K562 (cell line): ENCODE measurements at regions not wholly inside any gene's neighbourhood (a gene's known extent, or its start where the extent isn't known, plus 50 kb on each side); places are given as distances from the start of the nearest gene placed in this dataset.

Experiments
- ATAC-seq: fragments of 200-7000 bp; cut with Tn5 transposase; 3 replicates; pipeline ENCODE4 v1.9.1; 2020; ENCODE audit warnings: moderate library complexity
- BruUV-seq: library from RNA; stranded (reverse); fragments of 400-500 nt; replicated peaks from 2 replicates; lab custom pipeline; 2021; lab: Mats Ljungman, UMichigan
- CTCF ChIA-PET: fragments of 300-600 bp; formaldehyde crosslinking; extraction: SDS; loops from one replicate; lab custom pipeline; 2021; ENCODE audit warnings: low intra/inter-chr PET ratio; lab: Yijun Ruan, JAX
- POLR2A ChIA-PET: fragments of 300-600, 350-650 bp; sonication (Branson Sonifier 250); formaldehyde crosslinking; extraction: SDS; loops from one replicate; lab custom pipeline; 2021; ENCODE audit warnings: antibody characterized with exemption, inconsistent platforms; lab: Yijun Ruan, JAX
- DNase-seq, 4 experiments: peaks; one replicate each; pipeline versions ENCODE4 v3.0.0 to v3.0.0-alpha.2; 2011 to 2018; ENCODE audit warnings: low spot score in 3 of 4, mixed read lengths in 3 of 4; ENCODE audit errors: extremely low read depth in 1 of 4
- FAIRE-seq: peaks from 2 replicates; lab custom pipeline; 2011; peaks lifted over from hg19 to GRCh38; lab: Jason Lieb, UNC
- H2AFZ ChIP-seq: 2 replicates; pipeline ENCODE4 v1.6.0; 2011; ENCODE audit warnings: low read depth, low read length, control low read depth, inconsistent platforms
- H3K27ac ChIP-seq: fragments of 200-600 bp; 3 replicates; pipeline ENCODE4 v1.8.0; 2011; ENCODE audit warnings: low read depth, mild to moderate bottlenecking, control low read depth, inconsistent platforms, low read length, moderate library complexity, mixed read lengths; ENCODE audit errors: extremely low read depth
- H3K27me3 ChIP-seq, 2 experiments: fragments of 300-600 bp in 1 of 2; 2 replicates in 1 of 2; 3 replicates in 1 of 2; pipeline versions ENCODE4 v1.6.0 to v1.8.0; 2011; ENCODE audit warnings: inconsistent platforms in 2 of 2, low read length in 2 of 2, mild to moderate bottlenecking in 1 of 2, mixed read lengths in 1 of 2, moderate library complexity in 1 of 2; ENCODE audit not compliant: control insufficient read depth in 2 of 2, insufficient read depth in 2 of 2
- H3K36me3 ChIP-seq: fragments of 300-600 bp; 3 replicates; pipeline ENCODE4 v1.8.0; 2011; ENCODE audit warnings: mild to moderate bottlenecking, low read length, inconsistent platforms; ENCODE audit not compliant: control insufficient read depth, insufficient read depth
- H3K4me1 ChIP-seq, 2 experiments: fragments of 200-600 bp in 1 of 2; replicated peaks in 1 of 2; 2 replicates in 1 of 2; 3 replicates in 1 of 2; pipeline versions ENCODE4 v1.5.1 to v1.8.0; 2011; ENCODE audit warnings: inconsistent platforms in 2 of 2, low read length in 2 of 2, mild to moderate bottlenecking in 1 of 2, mixed read lengths in 1 of 2, moderate library complexity in 1 of 2; ENCODE audit not compliant: control insufficient read depth in 2 of 2, insufficient read depth in 2 of 2
- H3K4me2 ChIP-seq: 2 replicates; pipeline ENCODE4 v1.6.1; 2011; ENCODE audit warnings: low read length, control low read depth, inconsistent platforms, mixed read lengths; ENCODE audit not compliant: insufficient read depth
- H3K4me3 ChIP-seq: fragments of 200-600 bp; sonication (generic), shearing (Covaris generic); 2 replicates; pipeline ENCODE4 v1.5.1; 2016; ENCODE audit warnings: control low read depth, inconsistent platforms
- H3K79me2 ChIP-seq: fragments of 200-600 bp; 3 replicates; pipeline ENCODE4 v1.8.0; 2011; ENCODE audit warnings: low read length, inconsistent platforms; ENCODE audit not compliant: control insufficient read depth, insufficient read depth
- H3K9ac ChIP-seq, 2 experiments: 2 replicates each; pipeline versions ENCODE4 v1.6.0 to v1.6.1; 2011; ENCODE audit warnings: low read depth in 2 of 2, low read length in 2 of 2, control low read depth in 1 of 2, inconsistent platforms in 1 of 2, mild to moderate bottlenecking in 1 of 2, mixed read lengths in 1 of 2; ENCODE audit not compliant: insufficient read depth in 1 of 2
- H3K9me1 ChIP-seq: one replicate; pipeline ENCODE4 v1.6.0; 2011; ENCODE audit warnings: inconsistent platforms, mild to moderate bottlenecking, low read length, moderate library complexity; ENCODE audit not compliant: control insufficient read depth, insufficient read depth
- H3K9me3 ChIP-seq: replicated peaks from 2 replicates; pipeline ENCODE4 v1.5.1; 2011; ENCODE audit warnings: low read depth, low read length, inconsistent platforms; ENCODE audit not compliant: control insufficient read depth, insufficient read depth
- H4K20me1 ChIP-seq: replicated peaks from 2 replicates; pipeline ENCODE4 v1.6.1; 2011; ENCODE audit warnings: low read length, inconsistent platforms, mixed read lengths; ENCODE audit not compliant: control insufficient read depth, insufficient read depth
- CBFB ChIP-seq: sonication (generic); formaldehyde crosslinking; IDR thresholded peaks from 2 replicates; pipeline ENCODE4 v1.4.0; 2020; ENCODE audit warnings: mild to moderate bottlenecking, missing genetic modification reagents
- CHAMP1 ChIP-seq: fragments of 450-650 bp; IDR thresholded peaks from 2 replicates; pipeline ENCODE4 v1.6.1; 2016; ENCODE audit warnings: mild to moderate bottlenecking
- FOXM1 ChIP-seq, 2 experiments: fragments of 450-650 bp in 1 of 2; sonication (generic) in 1 of 2; formaldehyde crosslinking in 1 of 2; IDR thresholded peaks; 2 replicates each; pipeline versions ENCODE4 v1.6.1 to v1.9.0; 2017 to 2022; ENCODE audit warnings: low read depth in 2 of 2, mild to moderate bottlenecking in 2 of 2, missing genetic modification reagents in 1 of 2, moderate library complexity in 1 of 2
- MBD1 ChIP-seq: fragments of 250-450 bp; sonication (Bioruptor Pico); IDR thresholded peaks from 2 replicates; pipeline ENCODE4 v1.8.0; 2022; ENCODE audit warnings: inconsistent platforms
- RHOXF2B ChIP-seq: fragments of 250-450 bp; sonication (Bioruptor Pico); conservative IDR thresholded peaks from 2 replicates; pipeline ENCODE4 v1.5.1; 2021
- SRSF1 ChIP-seq: fragments of 200-400 bp; formaldehyde crosslinking; IDR thresholded peaks from 2 replicates; pipeline ENCODE4 v1.6.1; 2017; ENCODE audit warnings: mild to moderate bottlenecking, low read depth, low read length, moderate library complexity
- TRIM24 ChIP-seq, 2 experiments: fragments of 450-650 bp; IDR thresholded peaks; 2 replicates each; pipeline ENCODE4 v1.6.1; 2016
- TSHZ1 ChIP-seq: fragments of 250-450 bp; sonication (Bioruptor Pico); IDR thresholded peaks from 2 replicates; pipeline ENCODE4 v1.4.0; 2020; ENCODE audit warnings: mild to moderate bottlenecking, moderate library complexity
- ZBTB33 ChIP-seq: sonication (generic); formaldehyde crosslinking; IDR thresholded peaks from 2 replicates; pipeline ENCODE4 v1.8.1; 2023; ENCODE audit warnings: mild to moderate bottlenecking, missing genetic modification reagents
- ZNF717 ChIP-seq: fragments of 250-450 bp; sonication (Bioruptor Pico); IDR thresholded peaks from 2 replicates; pipeline ENCODE4 v1.5.0; 2021
- ZNF75A ChIP-seq: fragments of 450-650 bp; formaldehyde crosslinking; IDR thresholded peaks from 2 replicates; pipeline ENCODE4 v1.4.0; 2020; ENCODE audit warnings: mild to moderate bottlenecking
- WGBS: fragments of 100-300 bp; shearing (Covaris generic); methylation state at CpG from one replicate; pipeline ENCODE4 v1.1.6; 2016; ENCODE audit warnings: low coverage, mixed read lengths; ENCODE audit not compliant: insufficient coverage; ENCODE audit errors: missing lambda C conversion rate; 5-methylcytosine and 5-hydroxymethylcytosine counted together
- in situ Hi-C: fragments of 300-500 bp; cut with MboI; formaldehyde crosslinking; loops from 4 replicates; pipeline ENCODE4 v1.15.0; 2018; ENCODE audit warnings: inconsistent platforms, mixed read lengths
- intact Hi-C: fragments of 100-400 bp; cut with micrococcal nuclease; formaldehyde crosslinking; loops from 2 replicates; pipeline ENCODE4 v1.14.2; 2022
- TF ChIP-seq, protein P1 (sequence below): fragments of 250-450 bp; sonication (Bioruptor Pico); IDR thresholded peaks from 2 replicates; pipeline ENCODE4 v1.8.0; 2021; ENCODE audit warnings: mild to moderate bottlenecking, moderate library complexity

DNA sequence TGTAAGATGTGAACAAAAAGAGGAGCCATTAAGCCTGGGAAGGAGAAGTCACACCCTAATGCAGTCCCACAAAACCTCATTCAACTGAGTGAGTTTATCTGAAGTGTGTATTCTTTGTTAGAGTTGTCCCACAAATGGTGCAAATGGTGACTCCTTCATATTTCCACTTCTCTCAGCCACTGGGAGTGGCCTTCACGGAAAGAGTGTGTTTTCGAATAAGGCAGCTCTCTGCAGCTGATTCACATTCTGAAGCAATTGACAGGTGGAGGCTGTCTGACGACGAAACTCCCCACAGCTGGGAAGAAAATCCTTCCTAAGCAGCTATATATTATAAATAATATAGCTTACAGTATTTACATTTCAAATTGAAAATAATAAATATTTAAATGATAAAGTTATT is 318.8 kb upstream of the TMEFF2 start:
- no peak overlapping the region for H2AFZ ChIP-seq
- no peaks in the 10 kb centered on the region for H3K36me3 ChIP-seq
- CTCF ChIA-PET: no interaction called here
- POLR2A ChIA-PET: no interaction called here
- no peaks in the 10 kb centered on the region for H3K9me3 ChIP-seq
- 2% methylated on average over 4 of the region's 4 CpGs for WGBS
- no peaks in the 10 kb centered on the region for H3K27me3 ChIP-seq
- no peaks in the 10 kb centered on the region for H3K79me2 ChIP-seq
- no peak overlapping the region for H3K4me3 ChIP-seq
- no peaks in the 10 kb centered on the region for H4K20me1 ChIP-seq
- ATAC-seq (no peak), DNase-seq (no peak), FAIRE-seq (no peak)
- no peaks in the 10 kb centered on the region for H3K9me1 ChIP-seq
- no peak overlapping the region for H3K4me2 ChIP-seq
- BruUV-seq: no TSS peak
- no peak overlapping the region for H3K9ac ChIP-seq
- H3K4me1 ChIP-seq: no peaks in the 10 kb centered on the region
- no peak overlapping the region for H3K27ac ChIP-seq
- intact Hi-C loops (no loop called here), in situ Hi-C loops (no loop called here)
- TF ChIP-seq ZNF75A (CRISPR knock-in tag) (no peak), SRSF1 (no peak), ZNF717 (CRISPR knock-in tag) (no peak), MBD1 (no peak), FOXM1 (IDR thresholded peaks at IDR 0.05; ENCODE audit: low read depth) (no peak), FOXM1 (CRISPR knock-in tag; IDR thresholded peaks at IDR 0.05; ENCODE audit: low read depth) (no peak), RHOXF2B (CRISPR knock-in tag) (no peak), CHAMP1 (no peak), ZBTB33 (CRISPR knock-in tag) (no peak), CBFB (CRISPR knock-in tag) (no peak), TRIM24 (IDR thresholded peaks at IDR 0.05) (no peak), TSHZ1 (no peak)
- TF ChIP-seq, protein P1, sequence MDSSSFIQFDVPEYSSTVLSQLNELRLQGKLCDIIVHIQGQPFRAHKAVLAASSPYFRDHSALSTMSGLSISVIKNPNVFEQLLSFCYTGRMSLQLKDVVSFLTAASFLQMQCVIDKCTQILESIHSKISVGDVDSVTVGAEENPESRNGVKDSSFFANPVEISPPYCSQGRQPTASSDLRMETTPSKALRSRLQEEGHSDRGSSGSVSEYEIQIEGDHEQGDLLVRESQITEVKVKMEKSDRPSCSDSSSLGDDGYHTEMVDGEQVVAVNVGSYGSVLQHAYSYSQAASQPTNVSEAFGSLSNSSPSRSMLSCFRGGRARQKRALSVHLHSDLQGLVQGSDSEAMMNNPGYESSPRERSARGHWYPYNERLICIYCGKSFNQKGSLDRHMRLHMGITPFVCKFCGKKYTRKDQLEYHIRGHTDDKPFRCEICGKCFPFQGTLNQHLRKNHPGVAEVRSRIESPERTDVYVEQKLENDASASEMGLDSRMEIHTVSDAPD: no peak
